PFSK-1 (cell line): ENCODE measurements at regions not wholly inside any gene's neighbourhood (a gene's known extent, or its start where the extent isn't known, plus 50 kb on each side); places are given as distances from the start of the nearest gene placed in this dataset.

Experiments
- FOXP2 ChIP-seq: optimal IDR thresholded peaks from 2 replicates; pipeline ENCODE3; 2011; ENCODE audit warnings: borderline replicate concordance, control low read depth, inconsistent platforms; ENCODE audit not compliant: insufficient read depth; ENCODE audit errors: extremely low read length, extremely low read depth
- POLR2AphosphoS5 ChIP-seq: IDR thresholded peaks from 2 replicates; pipeline ENCODE4 v1.6.1; 2012; ENCODE audit warnings: low read depth, mild to moderate bottlenecking, control low read depth, low read length, moderate library complexity
- SIN3A ChIP-seq: IDR thresholded peaks from 2 replicates; pipeline ENCODE4 v1.6.1; 2012; ENCODE audit warnings: mild to moderate bottlenecking, low read length, moderate library complexity, borderline replicate concordance; ENCODE audit not compliant: insufficient read depth
- TAF1 ChIP-seq: IDR thresholded peaks from 2 replicates; pipeline ENCODE4 v1.6.1; 2012; ENCODE audit warnings: low read length, control low read depth, borderline replicate concordance; ENCODE audit not compliant: insufficient read depth
- TF ChIP-seq, protein P1 (sequence below), 2 experiments: IDR thresholded peaks; 2 replicates each; pipeline versions ENCODE4 v1.6.1 to v1.8.0; 2011 to 2012; ENCODE audit warnings: low read depth in 2 of 2, low read length in 2 of 2, control low read depth in 1 of 2, inconsistent platforms in 1 of 2, mild to moderate bottlenecking in 1 of 2, moderate library complexity in 1 of 2; ENCODE audit not compliant: insufficient read depth in 1 of 2

DNA sequence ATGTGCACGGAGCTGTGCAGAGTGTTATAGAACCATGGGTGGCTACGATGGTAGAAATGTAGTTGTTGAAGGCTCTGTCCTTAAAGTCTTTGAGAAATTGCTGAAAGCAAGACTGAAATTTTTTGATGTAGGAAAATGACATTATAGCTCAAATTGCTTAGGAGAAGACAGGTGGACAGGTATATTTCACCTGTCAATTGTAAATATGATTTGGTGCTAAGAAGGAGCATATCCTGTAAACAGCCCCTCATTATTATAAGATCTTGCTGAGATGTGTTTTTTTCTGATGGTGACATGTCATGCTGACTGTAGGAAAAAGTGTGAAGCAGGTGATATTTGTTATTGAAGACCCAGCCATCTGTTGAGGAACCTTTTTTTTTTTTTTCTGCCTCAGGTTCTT lies 377.9 kb downstream of the PSAT1 start:
- no peak for TF ChIP-seq POLR2AphosphoS5
- TF ChIP-seq, protein P1, sequence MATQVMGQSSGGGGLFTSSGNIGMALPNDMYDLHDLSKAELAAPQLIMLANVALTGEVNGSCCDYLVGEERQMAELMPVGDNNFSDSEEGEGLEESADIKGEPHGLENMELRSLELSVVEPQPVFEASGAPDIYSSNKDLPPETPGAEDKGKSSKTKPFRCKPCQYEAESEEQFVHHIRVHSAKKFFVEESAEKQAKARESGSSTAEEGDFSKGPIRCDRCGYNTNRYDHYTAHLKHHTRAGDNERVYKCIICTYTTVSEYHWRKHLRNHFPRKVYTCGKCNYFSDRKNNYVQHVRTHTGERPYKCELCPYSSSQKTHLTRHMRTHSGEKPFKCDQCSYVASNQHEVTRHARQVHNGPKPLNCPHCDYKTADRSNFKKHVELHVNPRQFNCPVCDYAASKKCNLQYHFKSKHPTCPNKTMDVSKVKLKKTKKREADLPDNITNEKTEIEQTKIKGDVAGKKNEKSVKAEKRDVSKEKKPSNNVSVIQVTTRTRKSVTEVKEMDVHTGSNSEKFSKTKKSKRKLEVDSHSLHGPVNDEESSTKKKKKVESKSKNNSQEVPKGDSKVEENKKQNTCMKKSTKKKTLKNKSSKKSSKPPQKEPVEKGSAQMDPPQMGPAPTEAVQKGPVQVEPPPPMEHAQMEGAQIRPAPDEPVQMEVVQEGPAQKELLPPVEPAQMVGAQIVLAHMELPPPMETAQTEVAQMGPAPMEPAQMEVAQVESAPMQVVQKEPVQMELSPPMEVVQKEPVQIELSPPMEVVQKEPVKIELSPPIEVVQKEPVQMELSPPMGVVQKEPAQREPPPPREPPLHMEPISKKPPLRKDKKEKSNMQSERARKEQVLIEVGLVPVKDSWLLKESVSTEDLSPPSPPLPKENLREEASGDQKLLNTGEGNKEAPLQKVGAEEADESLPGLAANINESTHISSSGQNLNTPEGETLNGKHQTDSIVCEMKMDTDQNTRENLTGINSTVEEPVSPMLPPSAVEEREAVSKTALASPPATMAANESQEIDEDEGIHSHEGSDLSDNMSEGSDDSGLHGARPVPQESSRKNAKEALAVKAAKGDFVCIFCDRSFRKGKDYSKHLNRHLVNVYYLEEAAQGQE (IDR thresholded peaks at IDR 0.05; ENCODE audit: insufficient read depth in 1 of 2, low read depth in 2 of 2, low read length in 2 of 2) = no peak
- no peak for TF ChIP-seq SIN3A
- no peak for TF ChIP-seq TAF1
- no peak for TF ChIP-seq FOXP2
